Stimulated activated CD4-positive, alpha-beta T cell treated with anti-CD3 and anti-CD28 coated beads, Interleukin-15, amount 100 ng/mL, for 48 hours (primary cell): ENCODE measurements at regions not wholly inside any gene's neighbourhood (a gene's known extent, or its start where the extent isn't known, plus 50 kb on each side); places are given as distances from the start of the nearest gene placed in this dataset.

Experiments used
- DNase-seq, 2 donors: peaks; one replicate each; pipeline ENCODE4 v3.0.0-alpha.2; 2020; ENCODE audit warnings: low read depth in 2 of 2

- DNase-seq: no peak
Observed at GRCh38 chr10:78363190-78363589, 329.5 kb downstream of the RPS24 start.

- DNase-seq: no peak
Observed at GRCh38 chr10:78365694-78366093, 332.0 kb downstream of the RPS24 start.

- no peak for DNase-seq
Observed at GRCh38 chr10:78366663-78367411, 333.2 kb downstream of the RPS24 start.

- no peak for DNase-seq
Observed at GRCh38 chr10:78367751-78368150, 334.1 kb downstream of the RPS24 start.

- no peak for DNase-seq
Observed at GRCh38 chr10:78371136-78371535, 337.5 kb downstream of the RPS24 start.

GRCh38 chr10:78372806-78373205 is 339.1 kb downstream of the RPS24 start:
- DNase-seq: no peak

GRCh38 chr10:78374331-78375028 is 340.8 kb downstream of the RPS24 start:
- no peak for DNase-seq

GRCh38 chr10:78375854-78376785 is 342.5 kb downstream of the RPS24 start:
- no peak for DNase-seq

GRCh38 chr10:78377356-78377755 is 343.7 kb downstream of the RPS24 start:
- no peak for DNase-seq

- DNase-seq: no peak
Observed at GRCh38 chr10:78378192-78378591, 344.5 kb downstream of the RPS24 start.

- no peak for DNase-seq
Observed at GRCh38 chr10:78381107-78381506, 347.4 kb downstream of the RPS24 start.

GRCh38 chr10:78382047-78382446 is 348.4 kb downstream of the RPS24 start:
- no peak for DNase-seq

GRCh38 chr10:78382772-78383171 is 349.1 kb downstream of the RPS24 start:
- no peak for DNase-seq

GRCh38 chr10:78383378-78384048 is 349.9 kb downstream of the RPS24 start:
- no peak for DNase-seq

GRCh38 chr10:78384049-78384431 is 350.4 kb downstream of the RPS24 start:
- DNase-seq: no peak

GRCh38 chr10:78385599-78385998 is 351.9 kb downstream of the RPS24 start:
- no peak for DNase-seq

GRCh38 chr10:78386509-78386908 is 352.8 kb downstream of the RPS24 start:
- DNase-seq: no peak

GRCh38 chr10:78388331-78389050 is 354.8 kb downstream of the RPS24 start:
- no peak for DNase-seq

- no peak for DNase-seq
Observed at GRCh38 chr10:78389419-78389818, 355.8 kb downstream of the RPS24 start.

- DNase-seq: no peak
Observed at GRCh38 chr10:78390051-78390450, 356.4 kb downstream of the RPS24 start.

GRCh38 chr10:78390817-78391216 is 357.2 kb downstream of the RPS24 start:
- DNase-seq: no peak
